NB4 (cell line): ENCODE measurements at regions not wholly inside any gene's neighbourhood (a gene's known extent, or its start where the extent isn't known, plus 50 kb on each side); places are given as distances from the start of the nearest gene placed in this dataset.

Source experiments
- CTCF ChIP-seq: IDR thresholded peaks from one replicate; pipeline ENCODE4 v1.5.1; 2012; ENCODE audit warnings: low read depth, low read length
- POLR2A ChIP-seq: IDR thresholded peaks from 2 replicates; pipeline ENCODE4 v1.6.1; 2011; ENCODE audit warnings: mild to moderate bottlenecking; ENCODE audit not compliant: insufficient read length; ENCODE audit errors: extremely low read depth

- TF ChIP-seq CTCF (no peak), POLR2A (no peak)
Measured at GRCh38 chr4:12360391-12360790, 931.7 kb upstream of the HS3ST1 start.
